Hepatocyte (in vitro differentiated cells): ENCODE measurements at regions not wholly inside any gene's neighbourhood (a gene's known extent, or its start where the extent isn't known, plus 50 kb on each side); places are given as distances from the start of the nearest gene placed in this dataset.

Source experiments
- DNase-seq: peaks from one replicate; pipeline ENCODE4 v3.0.0-alpha.2; 2016; ENCODE audit warnings: low spot score
- H2AFZ ChIP-seq: fragments of 200-600 bp; sonication (generic); 2 replicates; pipeline ENCODE4 v1.6.0; 2016; ENCODE audit warnings: antibody characterized with exemption, mild to moderate bottlenecking
- H3K27ac ChIP-seq: fragments of 200-600 bp; sonication (generic); 2 replicates; pipeline ENCODE4 v1.5.1; 2016; ENCODE audit warnings: mild to moderate bottlenecking
- H3K27me3 ChIP-seq: fragments of 200-600 bp; sonication (generic); 2 replicates; pipeline ENCODE4 v1.6.1; 2016
- H3K36me3 ChIP-seq: fragments of 200-600 bp; sonication (generic); replicated peaks from 2 replicates; pipeline ENCODE4 v1.5.1; 2016; ENCODE audit warnings: low read depth; ENCODE audit not compliant: insufficient read depth
- H3K4me1 ChIP-seq: fragments of 200-600 bp; sonication (generic); 2 replicates; pipeline ENCODE4 v1.5.1; 2016; ENCODE audit warnings: mild to moderate bottlenecking, moderate library complexity; ENCODE audit not compliant: insufficient read depth
- H3K4me2 ChIP-seq: fragments of 200-600 bp; sonication (generic); 2 replicates; pipeline ENCODE4 v1.6.0; 2016
- H3K4me3 ChIP-seq: fragments of 200-600 bp; sonication (generic); 2 replicates; pipeline ENCODE4 v1.5.1; 2016; ENCODE audit warnings: mild to moderate bottlenecking
- H3K79me2 ChIP-seq: fragments of 200-600 bp; sonication (generic); 2 replicates; pipeline ENCODE4 v1.6.0; 2017; ENCODE audit warnings: mild to moderate bottlenecking
- H3K9me2 ChIP-seq: fragments of 200-600 bp; sonication (generic); replicated peaks from 2 replicates; pipeline ENCODE4 v1.6.0; 2017; ENCODE audit warnings: mild to moderate bottlenecking; ENCODE audit not compliant: insufficient read depth
- H3K9me3 ChIP-seq: fragments of 200-600 bp; sonication (generic); 2 replicates; pipeline ENCODE4 v1.5.1; 2016; ENCODE audit warnings: low read depth, mild to moderate bottlenecking
- H4K20me1 ChIP-seq: fragments of 200-600 bp; sonication (generic); 2 replicates; pipeline ENCODE4 v1.6.0; 2016; ENCODE audit warnings: mild to moderate bottlenecking; ENCODE audit not compliant: insufficient read depth, poor library complexity, severe bottlenecking
- CTCF ChIP-seq: fragments of 200-600 bp; sonication (generic); IDR thresholded peaks from 2 replicates; pipeline ENCODE4 v1.5.1; 2016; ENCODE audit warnings: antibody characterized with exemption, mild to moderate bottlenecking; ENCODE audit not compliant: poor library complexity
- EZH2 ChIP-seq: fragments of 200-600 bp; sonication (generic); IDR thresholded peaks from 2 replicates; pipeline ENCODE4 v1.6.1; 2016; ENCODE audit warnings: antibody characterized with exemption, mild to moderate bottlenecking, borderline replicate concordance
- EZH2phosphoT487 ChIP-seq: fragments of 200-600 bp; sonication (generic); IDR thresholded peaks from one replicate; pipeline ENCODE4 v1.6.1; 2018; ENCODE audit warnings: antibody characterized with exemption, mild to moderate bottlenecking, low read depth, moderate library complexity; ENCODE audit not compliant: unreplicated experiment, severe bottlenecking
- WGBS: methylation state at CpG from one replicate; pipeline ENCODE4 v1.1.6; 2016; ENCODE audit warnings: low lambda C conversion rate; ENCODE audit errors: missing lambda C conversion rate; 5-methylcytosine and 5-hydroxymethylcytosine counted together

GRCh38 chr21:17053321-17053720 lies 459.5 kb upstream of the CXADR start:
- no peaks in the 10 kb centered on the region for H3K36me3 ChIP-seq
- no peak overlapping the region for H3K4me3 ChIP-seq
- no peaks in the 10 kb centered on the region for H3K79me2 ChIP-seq
- 48% methylated on average over 7 of the region's 7 CpGs for WGBS
- no peaks in the 10 kb centered on the region for H3K27me3 ChIP-seq
- no peaks in the 10 kb centered on the region for H4K20me1 ChIP-seq
- H2AFZ ChIP-seq, result no peak overlapping the region
- no peak for DNase-seq
- no peaks in the 10 kb centered on the region for H3K9me3 ChIP-seq
- no peaks in the 10 kb centered on the region for H3K9me2 ChIP-seq
- H3K4me1 ChIP-seq, result peaks cover 7% of the 10 kb centered on the region
- H3K27ac ChIP-seq, result no peak overlapping the region
- H3K4me2 ChIP-seq, result no peak overlapping the region
- no peak for TF ChIP-seq EZH2phosphoT487
- TF ChIP-seq EZH2, result no peak
- no peak for TF ChIP-seq CTCF

GRCh38 chr21:17059936-17060335 lies 452.9 kb upstream of the CXADR start:
- Histone ChIP-seq H3K27me3 (no peaks in the 10 kb centered on the region), H3K9me2 (no peaks in the 10 kb centered on the region), H2AFZ (no peak overlapping the region), H3K4me1 (no peaks in the 10 kb centered on the region), H4K20me1 (no peaks in the 10 kb centered on the region), H3K36me3 (no peaks in the 10 kb centered on the region), H3K9me3 (no peaks in the 10 kb centered on the region), H3K27ac (no peak overlapping the region), H3K4me3 (no peak overlapping the region), H3K79me2 (no peaks in the 10 kb centered on the region), H3K4me2 (no peak overlapping the region)
- no peak for TF ChIP-seq EZH2
- no peak for TF ChIP-seq CTCF
- TF ChIP-seq EZH2phosphoT487, result no peak
- 87% methylated on average over 1 of the region's 1 CpG for WGBS
- DNase-seq, result no peak

GRCh38 chr21:17066006-17066405 lies 446.8 kb upstream of the CXADR start:
- H3K27ac ChIP-seq, result no peak overlapping the region
- TF ChIP-seq EZH2 (no peak), EZH2phosphoT487 (no peak), CTCF (no peak)
- no peak for DNase-seq
- H3K79me2 ChIP-seq, result no peaks in the 10 kb centered on the region
- no peaks in the 10 kb centered on the region for H3K9me3 ChIP-seq
- H4K20me1 ChIP-seq, result no peaks in the 10 kb centered on the region
- H3K4me1 ChIP-seq, result no peaks in the 10 kb centered on the region
- no peaks in the 10 kb centered on the region for H3K27me3 ChIP-seq
- no peak overlapping the region for H2AFZ ChIP-seq
- no peaks in the 10 kb centered on the region for H3K9me2 ChIP-seq
- H3K4me2 ChIP-seq, result no peak overlapping the region
- H3K4me3 ChIP-seq, result no peak overlapping the region
- no peaks in the 10 kb centered on the region for H3K36me3 ChIP-seq

- 87% methylated on average over 3 of the region's 3 CpGs for WGBS
Observed at GRCh38 chr21:17071093-17071492, 441.8 kb upstream of the CXADR start.

More at GRCh38 chr21:17071093-17071492, 441.8 kb upstream of the CXADR start:
- Histone ChIP-seq H3K4me1 (no peaks in the 10 kb centered on the region), H3K27ac (no peak overlapping the region), H3K27me3 (no peaks in the 10 kb centered on the region), H3K79me2 (no peaks in the 10 kb centered on the region), H3K4me2 (no peak overlapping the region), H3K9me3 (no peaks in the 10 kb centered on the region), H3K4me3 (no peak overlapping the region), H2AFZ (no peak overlapping the region), H4K20me1 (no peaks in the 10 kb centered on the region), H3K9me2 (no peaks in the 10 kb centered on the region), H3K36me3 (no peaks in the 10 kb centered on the region)
- DNase-seq, result no peak
- TF ChIP-seq EZH2 (no peak), EZH2phosphoT487 (no peak), CTCF (no peak)
